HFF-Myc (cell line): ENCODE measurements at regions not wholly inside any gene's neighbourhood (a gene's known extent, or its start where the extent isn't known, plus 50 kb on each side); places are given as distances from the start of the nearest gene placed in this dataset.

Source experiments
- DNase-seq: peaks from one replicate; pipeline ENCODE4 v3.0.0-alpha.2; 2011; ENCODE audit warnings: low read depth; ENCODE audit errors: extremely low read depth
- H3K4me3 ChIP-seq: replicated peaks from 2 replicates; pipeline ENCODE4 v1.5.1; 2011; ENCODE audit warnings: low read depth, mild to moderate bottlenecking, control low read depth, low read length
- TF ChIP-seq, protein P1 (sequence below): IDR thresholded peaks from 2 replicates; pipeline ENCODE4 v1.5.1; 2012; ENCODE audit warnings: mild to moderate bottlenecking, low read depth, low read length, control low read depth; ENCODE audit errors: missing control alignments

DNA sequence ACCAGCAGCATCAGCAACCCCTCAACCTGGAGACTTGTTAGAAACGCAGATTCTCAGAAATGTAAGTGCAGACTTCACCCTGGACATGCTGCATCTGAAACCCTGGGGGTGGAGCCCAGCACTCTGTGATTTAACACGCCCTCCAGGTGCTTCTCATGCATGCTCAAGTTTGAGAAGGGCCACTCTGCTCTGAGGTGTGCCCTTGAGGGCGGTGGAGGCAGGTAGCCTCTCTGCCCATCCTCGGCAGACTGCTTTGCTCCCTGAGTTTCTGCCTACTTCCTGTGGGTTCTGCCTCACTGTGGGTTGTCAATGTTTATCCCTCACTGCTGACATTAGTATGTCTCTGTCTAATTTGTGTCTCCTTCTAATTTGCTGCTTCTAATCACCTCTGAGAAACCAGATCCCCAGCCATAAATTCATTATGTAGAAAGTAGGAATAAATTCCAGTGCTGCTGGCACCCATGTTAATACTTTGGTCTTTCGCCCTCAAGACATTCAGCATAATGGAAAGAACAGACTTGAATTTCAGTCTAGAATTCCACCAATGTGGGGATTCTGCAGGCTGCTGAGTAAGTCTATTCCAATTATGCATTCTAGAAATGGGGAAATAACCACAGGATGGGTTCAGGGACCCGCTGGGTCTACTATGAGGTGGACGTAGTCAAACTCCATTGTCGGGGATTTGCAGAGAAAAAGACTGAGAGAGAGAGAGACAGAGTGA lies 51.3 kb upstream of the CYSLTR2 start:
- no peak for DNase-seq
- TF ChIP-seq, protein P1, sequence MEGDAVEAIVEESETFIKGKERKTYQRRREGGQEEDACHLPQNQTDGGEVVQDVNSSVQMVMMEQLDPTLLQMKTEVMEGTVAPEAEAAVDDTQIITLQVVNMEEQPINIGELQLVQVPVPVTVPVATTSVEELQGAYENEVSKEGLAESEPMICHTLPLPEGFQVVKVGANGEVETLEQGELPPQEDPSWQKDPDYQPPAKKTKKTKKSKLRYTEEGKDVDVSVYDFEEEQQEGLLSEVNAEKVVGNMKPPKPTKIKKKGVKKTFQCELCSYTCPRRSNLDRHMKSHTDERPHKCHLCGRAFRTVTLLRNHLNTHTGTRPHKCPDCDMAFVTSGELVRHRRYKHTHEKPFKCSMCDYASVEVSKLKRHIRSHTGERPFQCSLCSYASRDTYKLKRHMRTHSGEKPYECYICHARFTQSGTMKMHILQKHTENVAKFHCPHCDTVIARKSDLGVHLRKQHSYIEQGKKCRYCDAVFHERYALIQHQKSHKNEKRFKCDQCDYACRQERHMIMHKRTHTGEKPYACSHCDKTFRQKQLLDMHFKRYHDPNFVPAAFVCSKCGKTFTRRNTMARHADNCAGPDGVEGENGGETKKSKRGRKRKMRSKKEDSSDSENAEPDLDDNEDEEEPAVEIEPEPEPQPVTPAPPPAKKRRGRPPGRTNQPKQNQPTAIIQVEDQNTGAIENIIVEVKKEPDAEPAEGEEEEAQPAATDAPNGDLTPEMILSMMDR = no peak

DNA sequence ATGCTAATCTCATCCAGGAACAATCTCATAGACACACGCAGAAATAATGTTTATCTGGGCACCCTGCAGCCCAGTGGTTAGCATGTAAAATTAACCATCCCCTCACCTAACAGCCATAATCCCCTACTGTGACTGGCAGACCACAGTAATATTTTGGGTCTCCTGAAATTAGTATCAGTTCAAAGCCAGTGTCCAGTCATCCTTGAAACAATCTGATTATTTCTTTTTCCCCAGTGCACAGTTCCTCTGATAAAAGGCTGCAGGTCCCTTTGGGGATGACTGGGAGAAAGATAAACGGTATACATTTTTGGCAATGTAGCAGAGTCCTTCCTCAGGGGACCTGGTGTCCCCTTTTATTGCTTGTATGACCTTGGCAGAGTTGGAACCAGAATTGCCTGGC lies 50.4 kb upstream of the CYSLTR2 start:
- DNase-seq = no peak
- H3K4me3 ChIP-seq = no peak overlapping the region
- TF ChIP-seq, protein P1 = no peak

More for the DNA sequence above, 51.3 kb upstream of the CYSLTR2 start:
- no peak overlapping the region for H3K4me3 ChIP-seq
